K562 (cell line): ENCODE measurements at regions not wholly inside any gene's neighbourhood (a gene's known extent, or its start where the extent isn't known, plus 50 kb on each side); places are given as distances from the start of the nearest gene placed in this dataset.

Source experiments
- ATAC-seq: fragments of 200-7000 bp; cut with Tn5 transposase; 3 replicates; pipeline ENCODE4 v1.9.1; 2020; ENCODE audit warnings: moderate library complexity
- BruUV-seq: library from RNA; stranded (reverse); fragments of 400-500 nt; replicated peaks from 2 replicates; lab custom pipeline; 2021; lab: Mats Ljungman, UMichigan
- CTCF ChIA-PET: fragments of 300-600 bp; formaldehyde crosslinking; extraction: SDS; loops from one replicate; lab custom pipeline; 2021; ENCODE audit warnings: low intra/inter-chr PET ratio; lab: Yijun Ruan, JAX
- POLR2A ChIA-PET: fragments of 300-600, 350-650 bp; sonication (Branson Sonifier 250); formaldehyde crosslinking; extraction: SDS; loops from one replicate; lab custom pipeline; 2021; ENCODE audit warnings: antibody characterized with exemption, inconsistent platforms; lab: Yijun Ruan, JAX
- DNase-seq, 4 experiments: peaks; one replicate each; pipeline versions ENCODE4 v3.0.0 to v3.0.0-alpha.2; 2011 to 2018; ENCODE audit warnings: low spot score in 3 of 4, mixed read lengths in 3 of 4; ENCODE audit errors: extremely low read depth in 1 of 4
- FAIRE-seq: peaks from 2 replicates; lab custom pipeline; 2011; peaks lifted over from hg19 to GRCh38; lab: Jason Lieb, UNC
- H2AFZ ChIP-seq: 2 replicates; pipeline ENCODE4 v1.6.0; 2011; ENCODE audit warnings: low read depth, low read length, control low read depth, inconsistent platforms
- H3K27ac ChIP-seq: fragments of 200-600 bp; 3 replicates; pipeline ENCODE4 v1.8.0; 2011; ENCODE audit warnings: low read depth, mild to moderate bottlenecking, control low read depth, inconsistent platforms, low read length, moderate library complexity, mixed read lengths; ENCODE audit errors: extremely low read depth
- H3K27me3 ChIP-seq, 2 experiments: fragments of 300-600 bp in 1 of 2; 2 replicates in 1 of 2; 3 replicates in 1 of 2; pipeline versions ENCODE4 v1.6.0 to v1.8.0; 2011; ENCODE audit warnings: inconsistent platforms in 2 of 2, low read length in 2 of 2, mild to moderate bottlenecking in 1 of 2, mixed read lengths in 1 of 2, moderate library complexity in 1 of 2; ENCODE audit not compliant: control insufficient read depth in 2 of 2, insufficient read depth in 2 of 2
- H3K36me3 ChIP-seq: fragments of 300-600 bp; 3 replicates; pipeline ENCODE4 v1.8.0; 2011; ENCODE audit warnings: mild to moderate bottlenecking, low read length, inconsistent platforms; ENCODE audit not compliant: control insufficient read depth, insufficient read depth
- H3K4me1 ChIP-seq, 2 experiments: fragments of 200-600 bp in 1 of 2; replicated peaks in 1 of 2; 2 replicates in 1 of 2; 3 replicates in 1 of 2; pipeline versions ENCODE4 v1.5.1 to v1.8.0; 2011; ENCODE audit warnings: inconsistent platforms in 2 of 2, low read length in 2 of 2, mild to moderate bottlenecking in 1 of 2, mixed read lengths in 1 of 2, moderate library complexity in 1 of 2; ENCODE audit not compliant: control insufficient read depth in 2 of 2, insufficient read depth in 2 of 2
- H3K4me2 ChIP-seq: 2 replicates; pipeline ENCODE4 v1.6.1; 2011; ENCODE audit warnings: low read length, control low read depth, inconsistent platforms, mixed read lengths; ENCODE audit not compliant: insufficient read depth
- H3K4me3 ChIP-seq: fragments of 200-600 bp; sonication (generic), shearing (Covaris generic); 2 replicates; pipeline ENCODE4 v1.5.1; 2016; ENCODE audit warnings: control low read depth, inconsistent platforms
- H3K79me2 ChIP-seq: fragments of 200-600 bp; 3 replicates; pipeline ENCODE4 v1.8.0; 2011; ENCODE audit warnings: low read length, inconsistent platforms; ENCODE audit not compliant: control insufficient read depth, insufficient read depth
- H3K9ac ChIP-seq, 2 experiments: 2 replicates each; pipeline versions ENCODE4 v1.6.0 to v1.6.1; 2011; ENCODE audit warnings: low read depth in 2 of 2, low read length in 2 of 2, control low read depth in 1 of 2, inconsistent platforms in 1 of 2, mild to moderate bottlenecking in 1 of 2, mixed read lengths in 1 of 2; ENCODE audit not compliant: insufficient read depth in 1 of 2
- H3K9me1 ChIP-seq: one replicate; pipeline ENCODE4 v1.6.0; 2011; ENCODE audit warnings: inconsistent platforms, mild to moderate bottlenecking, low read length, moderate library complexity; ENCODE audit not compliant: control insufficient read depth, insufficient read depth
- H3K9me3 ChIP-seq: replicated peaks from 2 replicates; pipeline ENCODE4 v1.5.1; 2011; ENCODE audit warnings: low read depth, low read length, inconsistent platforms; ENCODE audit not compliant: control insufficient read depth, insufficient read depth
- H4K20me1 ChIP-seq: replicated peaks from 2 replicates; pipeline ENCODE4 v1.6.1; 2011; ENCODE audit warnings: low read length, inconsistent platforms, mixed read lengths; ENCODE audit not compliant: control insufficient read depth, insufficient read depth
- CXXC5 ChIP-seq: fragments of 250-450 bp; sonication (Bioruptor Pico); IDR thresholded peaks from 2 replicates; pipeline ENCODE4 v1.8.0; 2022; ENCODE audit warnings: inconsistent platforms, mild to moderate bottlenecking, moderate library complexity
- FOXP1 ChIP-seq: sonication (generic); formaldehyde crosslinking; IDR thresholded peaks from 2 replicates; pipeline ENCODE4 v1.8.0; 2022; ENCODE audit warnings: mild to moderate bottlenecking, missing genetic modification reagents
- GTF2A2 ChIP-seq: IDR thresholded peaks from 2 replicates; pipeline ENCODE4 v1.6.1; 2016; ENCODE audit warnings: mild to moderate bottlenecking, missing genetic modification characterization, missing compliant biosample characterization
- IRF2 ChIP-seq: sonication (generic); formaldehyde crosslinking; IDR thresholded peaks from 2 replicates; pipeline ENCODE4 v1.8.1; 2022; ENCODE audit warnings: mild to moderate bottlenecking, missing genetic modification reagents
- KLF13 ChIP-seq: fragments of 450-650 bp; IDR thresholded peaks from 2 replicates; pipeline ENCODE4 v1.6.1; 2016; ENCODE audit warnings: missing genetic modification characterization, low read depth, mild to moderate bottlenecking, missing compliant biosample characterization, moderate library complexity, borderline replicate concordance
- MAFF ChIP-seq: IDR thresholded peaks from 2 replicates; pipeline ENCODE4 v1.6.1; 2012; ENCODE audit warnings: low read length, improper control_type of control experiment
- NFE2 ChIP-seq: IDR thresholded peaks from 2 replicates; pipeline ENCODE4 v1.6.1; 2014; ENCODE audit warnings: antibody characterized with exemption, low read depth
- TCF7L2 ChIP-seq: fragments of 150-350 bp; IDR thresholded peaks from 2 replicates; pipeline ENCODE4 v1.6.1; 2016; ENCODE audit warnings: low read depth, mild to moderate bottlenecking, low read length, moderate library complexity
- ZC3H8 ChIP-seq: fragments of 450-650 bp; IDR thresholded peaks from 2 replicates; pipeline ENCODE4 v1.6.1; 2017
- ZNF143 ChIP-seq: sonication (generic); formaldehyde crosslinking; IDR thresholded peaks from 2 replicates; pipeline ENCODE4 v1.9.0; 2022; ENCODE audit warnings: mild to moderate bottlenecking, missing genetic modification reagents
- ZNF780A ChIP-seq: fragments of 250-450 bp; sonication (Bioruptor Pico); IDR thresholded peaks from 2 replicates; pipeline ENCODE4 v1.5.0; 2021; ENCODE audit warnings: mild to moderate bottlenecking
- WGBS: fragments of 100-300 bp; shearing (Covaris generic); methylation state at CpG from one replicate; pipeline ENCODE4 v1.1.6; 2016; ENCODE audit warnings: low coverage, mixed read lengths; ENCODE audit not compliant: insufficient coverage; ENCODE audit errors: missing lambda C conversion rate; 5-methylcytosine and 5-hydroxymethylcytosine counted together
- in situ Hi-C: fragments of 300-500 bp; cut with MboI; formaldehyde crosslinking; loops from 4 replicates; pipeline ENCODE4 v1.15.0; 2018; ENCODE audit warnings: inconsistent platforms, mixed read lengths
- intact Hi-C: fragments of 100-400 bp; cut with micrococcal nuclease; formaldehyde crosslinking; loops from 2 replicates; pipeline ENCODE4 v1.14.2; 2022
- TF ChIP-seq, protein P1 (sequence below), 3 experiments: fragments of 200-800 bp in 1 of 3; sonication (Bioruptor generic) in 1 of 3; sonication (generic) in 1 of 3; formaldehyde crosslinking in 1 of 3; IDR thresholded peaks; 2 replicates each; pipeline versions ENCODE4 v1.6.1 to v1.8.0; 2016 to 2022; ENCODE audit warnings: mild to moderate bottlenecking in 2 of 3, missing compliant biosample characterization in 2 of 3, missing genetic modification characterization in 2 of 3, missing genetic modification reagents in 1 of 3
- TF ChIP-seq, protein P2 (sequence below): fragments of 150-350 bp; IDR thresholded peaks from 2 replicates; pipeline ENCODE4 v1.6.1; 2014; ENCODE audit warnings: low read depth, mild to moderate bottlenecking, low read length, borderline replicate concordance
- TF ChIP-seq, protein P3 (sequence below), 2 experiments: fragments of 150-350 bp in 1 of 2; IDR thresholded peaks; 2 replicates each; pipeline ENCODE4 v1.6.1; 2012 to 2016; ENCODE audit warnings: low read depth in 2 of 2, low read length in 2 of 2, mild to moderate bottlenecking in 1 of 2, moderate library complexity in 1 of 2
- TF ChIP-seq, protein P4 (sequence below): sonication (generic); formaldehyde crosslinking; IDR thresholded peaks from 2 replicates; pipeline ENCODE4 v1.5.0; 2020; ENCODE audit warnings: missing genetic modification reagents

DNA sequence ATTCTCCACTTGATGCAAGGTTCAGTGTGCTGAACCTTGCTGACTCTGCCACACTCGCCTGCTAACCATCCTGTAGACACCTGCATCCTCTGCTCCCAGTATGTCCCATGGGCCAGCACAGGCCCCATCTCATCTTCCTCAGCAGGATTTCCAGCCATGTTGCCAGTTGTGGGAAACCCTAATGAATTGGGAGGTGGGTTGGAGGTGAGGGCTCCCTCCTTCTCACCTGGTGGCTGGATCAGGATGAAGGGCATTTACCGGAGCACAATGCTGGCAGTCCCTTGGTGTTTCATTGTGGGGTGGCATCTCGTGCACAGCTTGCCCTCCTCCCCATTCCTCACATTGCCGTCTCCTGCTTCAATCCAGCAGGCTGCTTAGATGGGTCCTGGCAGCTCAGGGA, 204.3 kb upstream of the FOXQ1 start:
- ATAC-seq (no peak), DNase-seq (no peak), FAIRE-seq (no peak)
- CTCF ChIA-PET = no interaction called here
- in situ Hi-C loops (no loop called here), intact Hi-C loops (no loop called here)
- Histone ChIP-seq H3K27me3 (peaks cover 0 to 23% of the 10 kb centered on the region in 2 experiments; a peak in 2 of 5 replicates), H3K79me2 (no peaks in the 10 kb centered on the region), H3K9ac (no peak overlapping the region), H3K4me2 (no peak overlapping the region), H3K9me3 (no peaks in the 10 kb centered on the region), H3K9me1 (no peaks in the 10 kb centered on the region), H3K4me3 (no peak overlapping the region), H3K27ac (no peak overlapping the region), H2AFZ (no peak overlapping the region), H3K4me1 (no peaks in the 10 kb centered on the region), H4K20me1 (no peaks in the 10 kb centered on the region), H3K36me3 (no peaks in the 10 kb centered on the region)
- POLR2A ChIA-PET = no interaction called here
- 0% methylated on average over 4 of the region's 4 CpGs for WGBS
- no TSS peak for BruUV-seq
- no peak for TF ChIP-seq FOXP1 (CRISPR knock-in tag)
- no peak for TF ChIP-seq GTF2A2 (tag)
- TF ChIP-seq ZNF143 (CRISPR knock-in tag) = no peak
- TF ChIP-seq NFE2 = no peak
- TF ChIP-seq ZC3H8 = no peak
- TF ChIP-seq, protein P1, sequence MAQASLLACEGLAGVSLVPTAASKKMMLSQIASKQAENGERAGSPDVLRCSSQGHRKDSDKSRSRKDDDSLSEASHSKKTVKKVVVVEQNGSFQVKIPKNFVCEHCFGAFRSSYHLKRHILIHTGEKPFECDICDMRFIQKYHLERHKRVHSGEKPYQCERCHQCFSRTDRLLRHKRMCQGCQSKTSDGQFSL (CRISPR knock-in tag; IDR thresholded peaks at IDR 0.05) = no peak
- TF ChIP-seq, protein P1 (tag; IDR thresholded peaks at IDR 0.05) = no peak
- TF ChIP-seq IRF2 (CRISPR knock-in tag) = no peak
- TF ChIP-seq, protein P2, sequence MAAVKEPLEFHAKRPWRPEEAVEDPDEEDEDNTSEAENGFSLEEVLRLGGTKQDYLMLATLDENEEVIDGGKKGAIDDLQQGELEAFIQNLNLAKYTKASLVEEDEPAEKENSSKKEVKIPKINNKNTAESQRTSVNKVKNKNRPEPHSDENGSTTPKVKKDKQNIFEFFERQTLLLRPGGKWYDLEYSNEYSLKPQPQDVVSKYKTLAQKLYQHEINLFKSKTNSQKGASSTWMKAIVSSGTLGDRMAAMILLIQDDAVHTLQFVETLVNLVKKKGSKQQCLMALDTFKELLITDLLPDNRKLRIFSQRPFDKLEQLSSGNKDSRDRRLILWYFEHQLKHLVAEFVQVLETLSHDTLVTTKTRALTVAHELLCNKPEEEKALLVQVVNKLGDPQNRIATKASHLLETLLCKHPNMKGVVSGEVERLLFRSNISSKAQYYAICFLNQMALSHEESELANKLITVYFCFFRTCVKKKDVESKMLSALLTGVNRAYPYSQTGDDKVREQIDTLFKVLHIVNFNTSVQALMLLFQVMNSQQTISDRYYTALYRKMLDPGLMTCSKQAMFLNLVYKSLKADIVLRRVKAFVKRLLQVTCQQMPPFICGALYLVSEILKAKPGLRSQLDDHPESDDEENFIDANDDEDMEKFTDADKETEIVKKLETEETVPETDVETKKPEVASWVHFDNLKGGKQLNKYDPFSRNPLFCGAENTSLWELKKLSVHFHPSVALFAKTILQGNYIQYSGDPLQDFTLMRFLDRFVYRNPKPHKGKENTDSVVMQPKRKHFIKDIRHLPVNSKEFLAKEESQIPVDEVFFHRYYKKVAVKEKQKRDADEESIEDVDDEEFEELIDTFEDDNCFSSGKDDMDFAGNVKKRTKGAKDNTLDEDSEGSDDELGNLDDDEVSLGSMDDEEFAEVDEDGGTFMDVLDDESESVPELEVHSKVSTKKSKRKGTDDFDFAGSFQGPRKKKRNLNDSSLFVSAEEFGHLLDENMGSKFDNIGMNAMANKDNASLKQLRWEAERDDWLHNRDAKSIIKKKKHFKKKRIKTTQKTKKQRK = no peak
- TF ChIP-seq ZNF780A (CRISPR knock-in tag) = no peak
- no peak for TF ChIP-seq CXXC5 (CRISPR knock-in tag)
- no peak for TF ChIP-seq MAFF
- TF ChIP-seq, protein P3, sequence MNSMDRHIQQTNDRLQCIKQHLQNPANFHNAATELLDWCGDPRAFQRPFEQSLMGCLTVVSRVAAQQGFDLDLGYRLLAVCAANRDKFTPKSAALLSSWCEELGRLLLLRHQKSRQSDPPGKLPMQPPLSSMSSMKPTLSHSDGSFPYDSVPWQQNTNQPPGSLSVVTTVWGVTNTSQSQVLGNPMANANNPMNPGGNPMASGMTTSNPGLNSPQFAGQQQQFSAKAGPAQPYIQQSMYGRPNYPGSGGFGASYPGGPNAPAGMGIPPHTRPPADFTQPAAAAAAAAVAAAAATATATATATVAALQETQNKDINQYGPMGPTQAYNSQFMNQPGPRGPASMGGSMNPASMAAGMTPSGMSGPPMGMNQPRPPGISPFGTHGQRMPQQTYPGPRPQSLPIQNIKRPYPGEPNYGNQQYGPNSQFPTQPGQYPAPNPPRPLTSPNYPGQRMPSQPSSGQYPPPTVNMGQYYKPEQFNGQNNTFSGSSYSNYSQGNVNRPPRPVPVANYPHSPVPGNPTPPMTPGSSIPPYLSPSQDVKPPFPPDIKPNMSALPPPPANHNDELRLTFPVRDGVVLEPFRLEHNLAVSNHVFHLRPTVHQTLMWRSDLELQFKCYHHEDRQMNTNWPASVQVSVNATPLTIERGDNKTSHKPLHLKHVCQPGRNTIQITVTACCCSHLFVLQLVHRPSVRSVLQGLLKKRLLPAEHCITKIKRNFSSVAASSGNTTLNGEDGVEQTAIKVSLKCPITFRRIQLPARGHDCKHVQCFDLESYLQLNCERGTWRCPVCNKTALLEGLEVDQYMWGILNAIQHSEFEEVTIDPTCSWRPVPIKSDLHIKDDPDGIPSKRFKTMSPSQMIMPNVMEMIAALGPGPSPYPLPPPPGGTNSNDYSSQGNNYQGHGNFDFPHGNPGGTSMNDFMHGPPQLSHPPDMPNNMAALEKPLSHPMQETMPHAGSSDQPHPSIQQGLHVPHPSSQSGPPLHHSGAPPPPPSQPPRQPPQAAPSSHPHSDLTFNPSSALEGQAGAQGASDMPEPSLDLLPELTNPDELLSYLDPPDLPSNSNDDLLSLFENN (IDR thresholded peaks at IDR 0.05; ENCODE audit: low read depth in 2 of 2, low read length in 2 of 2) = no peak
- no peak for TF ChIP-seq TCF7L2
- TF ChIP-seq, protein P4, sequence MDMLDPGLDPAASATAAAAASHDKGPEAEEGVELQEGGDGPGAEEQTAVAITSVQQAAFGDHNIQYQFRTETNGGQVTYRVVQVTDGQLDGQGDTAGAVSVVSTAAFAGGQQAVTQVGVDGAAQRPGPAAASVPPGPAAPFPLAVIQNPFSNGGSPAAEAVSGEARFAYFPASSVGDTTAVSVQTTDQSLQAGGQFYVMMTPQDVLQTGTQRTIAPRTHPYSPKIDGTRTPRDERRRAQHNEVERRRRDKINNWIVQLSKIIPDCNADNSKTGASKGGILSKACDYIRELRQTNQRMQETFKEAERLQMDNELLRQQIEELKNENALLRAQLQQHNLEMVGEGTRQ (CRISPR knock-in tag) = no peak
- no peak for TF ChIP-seq KLF13 (tag)
